ENCODE measurements at regions not wholly inside any gene's neighbourhood (a gene's known extent, or its start where the extent isn't known, plus 50 kb on each side); places are given as distances from the start of the nearest gene placed in this dataset.

DNA sequence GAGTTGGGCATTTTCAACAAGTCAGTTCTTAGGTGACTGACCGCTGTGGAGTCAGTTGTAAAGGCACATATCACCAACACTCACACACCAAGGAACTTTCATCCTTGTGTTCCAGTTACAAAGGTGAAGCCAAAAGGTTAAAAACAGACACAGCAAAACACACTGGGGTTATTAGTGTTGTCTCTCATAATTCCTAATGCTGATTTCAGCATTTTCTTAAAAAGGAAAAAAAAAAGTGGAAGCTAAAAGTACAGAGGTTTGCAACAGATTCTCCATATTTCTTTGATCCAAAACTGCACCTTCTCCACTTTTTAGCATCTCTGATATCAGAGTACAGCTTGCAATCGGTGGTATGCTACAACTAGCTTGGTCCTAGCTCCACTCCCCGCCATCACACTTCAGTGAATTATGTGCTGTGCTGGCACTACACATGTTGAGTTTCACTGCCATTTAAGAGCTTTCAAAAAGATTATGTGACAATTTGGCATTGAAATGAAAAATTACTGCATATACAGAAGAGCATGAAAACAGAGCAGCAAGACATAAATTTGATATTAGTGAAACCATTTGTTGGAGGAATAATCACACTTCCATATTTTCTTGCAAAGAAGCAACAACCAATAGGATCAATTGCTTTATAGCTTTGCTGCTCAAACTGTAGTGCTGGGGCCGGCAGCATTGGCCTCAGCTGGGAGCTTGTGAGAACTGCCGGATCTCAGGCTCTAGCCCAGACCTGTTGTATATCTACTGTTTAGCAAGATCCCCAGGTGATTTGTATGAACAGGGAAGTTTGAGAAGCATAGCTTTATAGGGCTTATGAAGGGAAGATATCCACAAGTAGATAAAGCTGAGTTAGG is 62.3 kb upstream of the DAPL1 start:
- DNase-seq, result no peak

DNA sequence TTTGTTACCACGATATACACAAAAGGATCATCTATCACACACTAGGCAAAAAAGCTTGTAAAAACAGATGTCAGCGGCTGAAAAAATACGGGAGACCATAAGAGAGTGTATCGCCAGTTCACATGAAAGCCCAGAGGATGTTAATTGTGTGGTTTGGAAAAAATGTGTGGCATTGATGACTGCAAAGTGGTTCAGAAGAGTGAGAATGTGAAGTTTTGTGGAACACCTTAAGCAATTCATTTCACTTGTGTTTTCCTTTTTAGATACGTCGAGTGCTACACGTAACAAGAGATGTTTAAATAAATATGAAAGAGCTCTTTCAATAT is 61.7 kb upstream of the DAPL1 start:
- DNase-seq, result no peak

DNA sequence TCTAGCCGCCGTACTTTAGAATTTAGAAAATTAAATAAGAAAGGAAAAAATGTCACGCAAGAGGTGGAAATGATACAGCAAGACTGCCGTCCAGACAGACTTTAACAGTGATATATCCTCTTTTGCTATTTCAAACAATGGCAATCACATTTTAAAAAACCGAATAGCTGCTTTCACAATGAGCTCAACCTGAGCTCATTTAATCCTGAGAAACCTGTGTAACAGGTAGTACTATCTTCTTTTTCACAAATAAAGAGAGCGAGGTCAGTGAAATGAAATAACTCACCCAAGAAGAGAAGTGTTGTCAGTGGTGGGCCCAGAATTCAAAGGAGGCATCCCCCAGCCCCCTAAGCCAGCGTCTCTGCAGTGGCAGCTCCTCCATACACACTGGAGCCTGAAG is 60.7 kb upstream of the DAPL1 start:
- no peak for DNase-seq

DNA sequence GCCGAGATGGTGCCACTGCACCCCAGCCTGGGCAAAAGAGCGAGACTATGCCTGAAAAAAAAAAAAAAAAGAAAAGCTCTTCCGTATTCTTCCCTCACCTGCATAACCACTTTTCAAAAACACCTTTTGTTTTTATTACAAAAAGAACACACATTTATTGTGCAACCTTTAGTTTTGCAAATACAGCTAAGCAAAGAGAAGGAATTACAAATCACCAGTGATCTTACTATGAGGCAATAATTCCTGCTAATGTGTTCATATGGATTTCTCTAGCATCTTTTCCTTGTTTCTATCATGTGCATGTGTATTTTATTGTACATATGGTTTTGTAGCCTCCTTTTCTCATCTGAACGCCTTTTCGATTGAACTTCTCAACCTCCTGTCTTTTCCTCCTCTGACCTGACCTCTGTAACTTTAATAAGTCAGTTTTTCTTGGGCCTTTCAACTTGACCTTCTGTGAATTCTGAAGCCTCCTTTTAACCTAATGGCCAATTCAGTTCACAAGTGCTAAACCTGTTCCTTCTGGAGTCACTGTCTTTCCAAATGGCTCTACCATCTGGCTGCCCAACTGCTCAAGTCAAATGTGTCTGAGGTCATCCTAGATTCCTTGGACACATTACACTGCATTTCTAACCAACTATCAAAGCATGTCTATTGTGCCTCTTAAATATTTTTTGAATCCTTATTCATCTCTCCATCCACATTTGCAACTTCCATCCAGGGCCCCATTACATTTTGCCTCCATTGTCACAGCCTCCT is 59.1 kb upstream of the DAPL1 start:
- no peak for DNase-seq

DNA sequence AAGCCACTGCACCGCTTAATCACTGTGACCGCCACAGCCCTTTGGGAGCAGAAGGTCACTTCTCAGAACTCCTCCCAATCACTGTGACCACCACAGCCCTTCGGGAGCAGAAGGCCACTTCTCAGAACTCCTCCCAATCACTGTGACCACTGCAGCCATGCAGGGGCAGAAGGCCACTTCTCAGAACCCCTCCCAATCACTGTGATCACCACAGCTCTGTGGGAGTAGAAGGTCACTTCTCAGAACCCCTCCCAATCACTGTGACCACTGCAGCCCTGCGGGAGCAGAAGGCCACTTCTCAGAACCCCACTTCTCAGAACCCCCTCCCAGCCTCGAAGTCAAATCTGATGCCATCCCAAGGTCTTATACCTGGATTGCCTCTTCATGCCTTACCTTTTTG is 56.8 kb upstream of the DAPL1 start:
- no peak for DNase-seq

DNA sequence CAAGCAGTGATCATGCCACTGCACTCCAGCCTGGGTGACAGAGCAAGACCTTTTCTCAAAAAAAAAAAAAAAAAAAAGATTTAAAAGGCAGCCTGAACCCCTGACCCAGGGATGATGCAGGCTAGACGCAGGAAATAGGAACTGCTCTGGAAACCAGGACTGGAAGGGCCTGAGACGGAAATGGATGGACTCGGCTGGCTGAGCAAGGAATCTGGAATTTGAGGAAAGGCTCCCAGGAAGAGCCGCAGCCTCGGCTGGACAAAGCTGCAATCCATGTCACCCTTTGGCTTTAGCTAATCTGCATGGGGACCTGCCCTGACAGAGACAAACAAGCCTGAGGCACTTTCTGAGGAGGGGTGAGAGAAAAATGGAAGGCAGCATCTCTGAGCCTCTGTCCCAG is 55.0 kb upstream of the DAPL1 start:
- DNase-seq, result no peak

DNA sequence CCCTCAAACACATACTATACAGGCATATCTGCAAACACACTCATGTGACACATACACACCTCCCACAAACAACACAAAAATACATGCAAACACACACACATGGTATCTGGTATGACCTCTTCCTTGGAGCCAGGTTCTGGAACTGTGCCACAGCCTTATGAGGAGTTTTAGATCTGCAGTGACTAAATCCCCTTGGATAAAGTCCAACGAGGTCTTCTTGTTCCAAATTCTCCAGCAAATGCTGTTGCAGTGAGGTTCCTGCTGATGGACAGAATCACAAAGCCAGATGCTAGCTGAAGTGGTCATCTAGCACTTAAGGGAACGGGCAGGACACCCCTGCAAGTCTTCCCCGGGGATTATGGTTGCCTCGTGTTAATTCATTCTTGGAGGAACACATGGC is 54.5 kb upstream of the DAPL1 start:
- no peak for DNase-seq

DNA sequence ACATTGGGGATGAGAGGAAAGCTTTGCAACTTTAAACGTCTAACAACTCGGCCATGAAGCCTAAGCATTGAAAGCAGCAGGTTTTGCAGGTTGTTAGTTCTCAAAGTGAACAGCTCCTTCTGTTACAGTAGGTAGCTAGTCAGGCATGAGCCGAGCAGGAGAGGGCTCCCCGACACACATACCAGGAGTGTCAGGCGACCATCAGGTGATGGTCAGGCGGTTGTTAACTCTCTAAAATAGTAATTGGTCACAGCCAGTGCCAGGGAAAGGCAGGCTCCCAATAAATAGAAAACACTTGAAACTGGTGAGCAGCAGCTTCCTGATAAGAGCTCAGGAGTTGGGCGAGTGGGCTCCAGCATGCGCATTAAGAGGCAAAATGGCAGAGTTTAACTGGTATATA is 53.5 kb upstream of the DAPL1 start:
- no peak for DNase-seq

DNA sequence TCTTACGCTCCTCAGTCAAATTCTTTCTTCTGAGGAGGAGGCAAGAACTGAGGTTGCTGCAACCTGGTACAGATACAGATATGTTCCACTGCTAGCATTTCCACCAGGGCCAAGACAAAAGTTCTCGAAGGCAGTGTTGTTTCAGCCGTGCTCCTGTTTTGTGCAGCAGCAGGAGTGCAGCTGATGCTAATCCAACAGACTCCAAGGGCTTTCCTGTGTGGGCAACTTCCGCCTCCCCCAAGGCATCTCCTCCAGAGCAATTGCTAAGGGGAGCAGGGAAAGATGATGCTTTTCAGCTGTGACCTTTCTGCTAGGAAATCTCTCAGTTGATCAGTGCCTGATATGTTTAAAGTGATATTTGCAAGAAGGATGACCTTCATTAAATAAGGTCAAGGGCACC is 52.6 kb upstream of the DAPL1 start:
- DNase-seq, result no peak

DNA sequence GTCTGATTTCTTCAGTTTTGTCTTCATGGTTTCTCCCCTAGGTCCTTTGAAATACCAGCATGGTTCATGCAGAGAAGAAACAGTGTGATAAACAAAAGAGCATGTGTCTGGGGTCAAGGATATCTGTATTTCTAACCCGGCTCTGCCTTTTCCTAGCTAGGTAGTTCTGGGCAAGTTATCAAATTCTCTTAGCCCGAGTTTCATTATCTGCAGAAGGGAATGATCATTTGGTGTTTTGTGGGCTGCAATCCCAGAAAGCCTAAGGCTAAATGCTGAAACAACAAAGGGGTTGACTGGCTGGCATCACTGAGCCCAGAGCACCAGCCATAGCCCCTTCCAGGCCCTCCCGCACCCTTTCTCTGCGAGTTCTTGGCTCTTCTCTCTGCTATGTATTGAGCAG is 51.7 kb upstream of the DAPL1 start:
- no peak for DNase-seq

DNA sequence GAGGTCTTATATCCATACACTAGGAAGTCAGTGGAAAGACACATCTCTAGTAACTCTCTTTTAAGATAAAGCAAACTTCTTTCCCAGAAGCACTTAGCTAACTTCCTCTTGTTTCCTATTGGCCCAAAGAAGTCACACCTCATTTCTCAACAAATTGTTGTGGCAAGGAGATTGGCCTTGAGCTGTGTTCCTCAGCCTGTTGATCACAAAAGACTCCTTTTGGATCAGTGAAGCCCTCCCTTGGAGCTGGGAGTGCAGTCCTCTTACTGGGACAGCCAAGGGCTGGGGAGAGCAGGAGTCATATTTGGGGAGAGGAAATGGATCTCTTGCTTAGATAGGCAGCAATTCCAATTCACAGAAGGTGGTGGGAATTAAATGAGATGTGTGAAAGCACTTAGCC is 51.2 kb upstream of the DAPL1 start:
- DNase-seq, result no peak

DNA sequence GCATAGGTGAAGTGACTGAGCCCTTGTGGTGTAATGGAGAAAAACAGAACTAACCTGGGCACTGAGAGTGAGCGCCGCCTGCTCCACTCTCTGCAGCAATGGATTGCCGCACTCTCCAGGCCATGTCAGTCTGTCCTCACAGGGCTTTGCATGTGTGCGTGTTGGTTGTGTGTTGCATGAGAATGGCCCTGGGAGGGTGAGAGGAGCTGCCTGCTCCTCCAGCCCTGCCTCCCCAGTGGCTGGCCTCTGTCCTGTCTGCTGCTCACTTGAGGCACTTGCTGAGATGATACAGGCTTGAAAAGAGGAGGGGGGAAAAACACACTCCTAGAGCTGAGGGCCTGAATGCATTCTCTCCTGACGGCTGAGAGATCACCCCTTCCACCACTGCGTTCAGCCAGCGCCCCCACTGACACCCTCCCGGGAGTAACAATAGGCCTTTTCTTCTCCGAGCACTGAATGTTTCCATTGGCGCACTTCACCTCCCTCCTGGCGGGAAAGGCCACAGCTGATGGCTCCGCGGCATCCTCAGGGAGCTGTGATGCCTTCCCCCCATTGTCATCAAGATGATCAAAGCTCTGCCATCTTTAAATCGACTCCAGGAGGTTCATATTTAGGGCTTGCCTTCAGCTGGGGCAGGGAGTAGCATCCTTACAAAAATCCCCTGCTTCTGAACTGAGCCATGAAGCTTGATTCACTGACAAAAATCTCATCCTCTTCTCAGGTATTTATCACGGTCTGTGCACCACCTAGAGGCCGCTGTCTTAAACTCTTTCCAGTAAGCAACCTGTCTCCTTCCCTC is 49.9 kb upstream of the DAPL1 start:
- peak in 43 of 51 donors; percentile 3 to 91 (median 50) for DNase-seq

Data from hypothalamus (tissue), 51 donors.